Gastroesophageal sphincter (tissue), 4 donors: ENCODE measurements at regions not wholly inside any gene's neighbourhood (a gene's known extent, or its start where the extent isn't known, plus 50 kb on each side); places are given as distances from the start of the nearest gene placed in this dataset.
"Not testable (repeated sequence)": the region's sequence is repeated elsewhere in the genome, so short reads cannot be mapped to it uniquely, and the experiment has no call there.

Source experiments
- ATAC-seq: fragments of 150-250 bp; one replicate; pipeline ENCODE4 v1.9.1; 2016; ENCODE audit warnings: mild to moderate bottlenecking, moderate library complexity
- H3K27ac ChIP-seq, 4 donors: fragments of 200-600 bp; sonication (generic) in 3 of 4; 1 replicate in 3 of 4; 2 replicates in 1 of 4; pipeline ENCODE4 v1.5.1; 2016 to 2019
- H3K27me3 ChIP-seq: fragments of 200-600 bp; sonication (generic); one replicate; pipeline ENCODE4 v1.5.1; 2019
- H3K36me3 ChIP-seq, 2 donors: fragments of 200-600 bp; sonication (generic); one replicate each; pipeline ENCODE4 v1.5.1; 2019; ENCODE audit warnings: control low read depth in 1 of 2
- H3K4me1 ChIP-seq, 3 donors: fragments of 200-600 bp; sonication (generic); 1 replicate in 2 of 3; 2 replicates in 1 of 3; pipeline ENCODE4 v1.5.1; 2016 to 2019; ENCODE audit warnings: control low read depth in 2 of 3
- H3K4me3 ChIP-seq, 2 donors: fragments of 200-600 bp; sonication (generic); one replicate each; pipeline ENCODE4 v1.5.1; 2019; ENCODE audit warnings: mild to moderate bottlenecking in 1 of 2, moderate library complexity in 1 of 2
- H3K9me3 ChIP-seq, 3 donors: fragments of 200-600 bp; sonication (generic); one replicate each; pipeline ENCODE4 v1.5.1; 2017 to 2019; ENCODE audit warnings: control low read depth in 2 of 3
- CTCF ChIP-seq, 4 experiments: fragments of 200-600 bp in 2 of 4; fragments of 450-650 bp in 2 of 4; sonication (generic) in 1 of 4; IDR thresholded peaks; one replicate each; pipeline ENCODE4 v1.5.1; 2017 to 2019; ENCODE audit warnings: antibody characterized with exemption in 4 of 4, mild to moderate bottlenecking in 2 of 4, moderate library complexity in 2 of 4
- EP300 ChIP-seq: sonication (generic); formaldehyde crosslinking; IDR thresholded peaks from one replicate; pipeline ENCODE4 v1.6.1; 2017; ENCODE audit warnings: antibody characterized with exemption, mild to moderate bottlenecking
- POLR2A ChIP-seq, 2 donors: fragments of 450-650 bp; IDR thresholded peaks; one replicate each; pipeline ENCODE4 v1.6.1; 2017; ENCODE audit warnings: antibody characterized with exemption in 2 of 2, mild to moderate bottlenecking in 2 of 2, moderate library complexity in 1 of 2
- POLR2AphosphoS5 ChIP-seq: sonication (generic); formaldehyde crosslinking; IDR thresholded peaks from one replicate; pipeline ENCODE4 v1.6.1; 2017; ENCODE audit warnings: antibody characterized with exemption
- WGBS, 2 donors: methylation state at CpG; one replicate each; pipeline ENCODE4 v1.1.5; 2018; ENCODE audit warnings: low coverage in 1 of 2; 5-methylcytosine and 5-hydroxymethylcytosine counted together

- 90% methylated on average over 4 of the region's 10 CpGs; no CpG with 5 or more reads in 1 of the 2 donors for WGBS, 2 donors
- Histone ChIP-seq H3K9me3 (no peaks in the 10 kb centered on the region), H3K4me3 (no peak overlapping the region), H3K4me1 (no peaks in the 10 kb centered on the region), H3K27ac (no peak overlapping the region), H3K27me3 (peaks cover 4% of the 10 kb centered on the region), H3K36me3 (no peaks in the 10 kb centered on the region)
- ATAC-seq, result no peak
- TF ChIP-seq POLR2A (IDR thresholded peaks at IDR 0.05), result no peak
- TF ChIP-seq EP300, result no peak
- no peak for TF ChIP-seq CTCF (IDR thresholded peaks at IDR 0.05)
- no peak for TF ChIP-seq POLR2AphosphoS5
Measured at GRCh38 chr20:26134606-26135005, 438.0 kb upstream of the ZNF337 start.

GRCh38 chr20:26133794-26134193 lies 437.1 kb upstream of the ZNF337 start:
- H3K4me1 ChIP-seq, H3K27ac ChIP-seq, H3K9me3 ChIP-seq, ATAC-seq, H3K4me3 ChIP-seq, H3K27me3 ChIP-seq, H3K36me3 ChIP-seq: not testable (repeated sequence)
- 75 to 100% methylated on average over 1 to 9 of the region's 12 CpGs for WGBS, 2 donors

GRCh38 chr20:26120920-26121319 lies 424.3 kb upstream of the ZNF337 start:
- not testable (repeated sequence) for H3K36me3 ChIP-seq, H3K4me3 ChIP-seq, H3K9me3 ChIP-seq, ATAC-seq, H3K4me1 ChIP-seq, H3K27me3 ChIP-seq, H3K27ac ChIP-seq
- WGBS, 2 donors, result 61 to 67% methylated on average over 2 of the region's 2 CpGs

GRCh38 chr20:26094498-26094897 lies 397.8 kb upstream of the ZNF337 start:
- H3K4me1 ChIP-seq, H3K27me3 ChIP-seq, H3K4me3 ChIP-seq, H3K27ac ChIP-seq, H3K36me3 ChIP-seq, H3K9me3 ChIP-seq, ATAC-seq: not testable (repeated sequence)
- WGBS, 2 donors, result 71 to 82% methylated on average over 1 of the region's 1 CpG

- WGBS, 2 donors, result 50 to 79% methylated on average over 3 to 5 of the region's 7 CpGs
- not testable (repeated sequence) for H3K27ac ChIP-seq, H3K36me3 ChIP-seq, H3K9me3 ChIP-seq, ATAC-seq, H3K4me1 ChIP-seq, H3K4me3 ChIP-seq, H3K27me3 ChIP-seq
Measured at GRCh38 chr20:26091921-26092320, 395.3 kb upstream of the ZNF337 start.

GRCh38 chr20:26086195-26086594 lies 389.5 kb upstream of the ZNF337 start:
- not testable (repeated sequence) for H3K27me3 ChIP-seq, H3K27ac ChIP-seq, H3K4me1 ChIP-seq, ATAC-seq, H3K9me3 ChIP-seq, H3K4me3 ChIP-seq, H3K36me3 ChIP-seq
- WGBS, 2 donors, result no CpG with 5 or more reads among the region's 5 CpGs

GRCh38 chr20:26073972-26074371 lies 377.3 kb upstream of the ZNF337 start:
- not testable (repeated sequence) for H3K27me3 ChIP-seq, ATAC-seq, H3K36me3 ChIP-seq, H3K4me3 ChIP-seq, H3K27ac ChIP-seq, H3K4me1 ChIP-seq, H3K9me3 ChIP-seq
- WGBS, 2 donors, result 87% methylated on average over 4 of the region's 4 CpGs

- not testable (repeated sequence) for H3K36me3 ChIP-seq, H3K4me3 ChIP-seq, H3K9me3 ChIP-seq, ATAC-seq, H3K27me3 ChIP-seq, H3K4me1 ChIP-seq, H3K27ac ChIP-seq
- no CpG with 5 or more reads among the region's 28 CpGs for WGBS, 2 donors
Measured at GRCh38 chr20:26059324-26059723, 362.7 kb upstream of the ZNF337 start.

GRCh38 chr20:26058446-26058845 lies 361.8 kb upstream of the ZNF337 start:
- not testable (repeated sequence) for ATAC-seq, H3K27me3 ChIP-seq, H3K4me1 ChIP-seq, H3K4me3 ChIP-seq, H3K27ac ChIP-seq, H3K36me3 ChIP-seq, H3K9me3 ChIP-seq
- WGBS, 2 donors, result no CpG with 5 or more reads among the region's 10 CpGs

- H3K27ac ChIP-seq, H3K4me3 ChIP-seq, H3K36me3 ChIP-seq, H3K9me3 ChIP-seq, H3K4me1 ChIP-seq, H3K27me3 ChIP-seq: not testable (repeated sequence)
- no CpG with 5 or more reads among the region's 41 CpGs for WGBS, 2 donors
- peak; percentile 67 for ATAC-seq
Measured at GRCh38 chr20:26057135-26057752, 360.6 kb upstream of the ZNF337 start.

GRCh38 chr20:26025792-26026191 lies 329.1 kb upstream of the ZNF337 start:
- H3K9me3 ChIP-seq, ATAC-seq, H3K36me3 ChIP-seq, H3K4me3 ChIP-seq, H3K27ac ChIP-seq, H3K27me3 ChIP-seq, H3K4me1 ChIP-seq: not testable (repeated sequence)
- WGBS, 2 donors, result no CpG with 5 or more reads among the region's 4 CpGs

- no CpG with 5 or more reads among the region's 6 CpGs for WGBS, 2 donors
Measured at GRCh38 chr20:26010942-26011276, 314.3 kb upstream of the ZNF337 start.

More at GRCh38 chr20:26010942-26011276, 314.3 kb upstream of the ZNF337 start:
- ATAC-seq, H3K9me3 ChIP-seq, H3K4me3 ChIP-seq, H3K27ac ChIP-seq, H3K4me1 ChIP-seq, H3K36me3 ChIP-seq, H3K27me3 ChIP-seq: not testable (repeated sequence)
